B cell (primary cell): ENCODE measurements at regions not wholly inside any gene's neighbourhood (a gene's known extent, or its start where the extent isn't known, plus 50 kb on each side); places are given as distances from the start of the nearest gene placed in this dataset.

Experiments used
- CTCF ChIP-seq: fragments of 200-600 bp; IDR thresholded peaks from one replicate; pipeline ENCODE4 v1.8.0; 2022; ENCODE audit warnings: antibody characterized with exemption, mild to moderate bottlenecking
- EZH2 ChIP-seq: IDR thresholded peaks from 2 replicates; pipeline ENCODE4 v1.6.1; 2012; ENCODE audit warnings: borderline replicate concordance, low read depth, mild to moderate bottlenecking, moderate library complexity, low read length; ENCODE audit not compliant: insufficient read depth, poor library complexity, severe bottlenecking

- TF ChIP-seq EZH2, result no peak
- no peak for TF ChIP-seq CTCF
These were observed 506.3 kb downstream of the LMO4 start for GRCh38 chr1:87834941-87835340.
